GM21390 (cell line): ENCODE measurements at regions not wholly inside any gene's neighbourhood (a gene's known extent, or its start where the extent isn't known, plus 50 kb on each side); places are given as distances from the start of the nearest gene placed in this dataset.
"Not testable (repeated sequence)": the region's sequence is repeated elsewhere in the genome, so short reads cannot be mapped to it uniquely, and the experiment has no call there.

ENCODE experiments used
- ATAC-seq: cut with Tn5 transposase; IDR thresholded peaks from one replicate; pipeline ENCODE4 v1.9.1; 2021; ENCODE audit not compliant: unreplicated experiment

GRCh38 chr16:13453325-13453724 lies 466.6 kb upstream of the ERCC4 start:
- ATAC-seq: no peak

- no peak for ATAC-seq
Observed at GRCh38 chr16:13453938-13454553, 465.9 kb upstream of the ERCC4 start.

GRCh38 chr16:13463619-13464018 lies 456.3 kb upstream of the ERCC4 start:
- ATAC-seq: no peak

GRCh38 chr16:13471036-13471435 lies 448.9 kb upstream of the ERCC4 start:
- no peak for ATAC-seq

- no peak for ATAC-seq
Observed at GRCh38 chr16:13478991-13479390, 441.0 kb upstream of the ERCC4 start.

GRCh38 chr16:13479549-13479948 lies 440.4 kb upstream of the ERCC4 start:
- ATAC-seq: no peak

- no peak for ATAC-seq
Observed at GRCh38 chr16:13480801-13481200, 439.2 kb upstream of the ERCC4 start.

- ATAC-seq: no peak
Observed at GRCh38 chr16:13483121-13483520, 436.8 kb upstream of the ERCC4 start.

- not testable (repeated sequence) for ATAC-seq
Observed at GRCh38 chr16:13489416-13489815, 430.5 kb upstream of the ERCC4 start.

- ATAC-seq: no peak
Observed at GRCh38 chr16:13492046-13492445, 427.9 kb upstream of the ERCC4 start.

GRCh38 chr16:13503960-13504635 lies 415.9 kb upstream of the ERCC4 start:
- ATAC-seq: no peak

- ATAC-seq: no peak
Observed at GRCh38 chr16:13507530-13507929, 412.4 kb upstream of the ERCC4 start.

- no peak for ATAC-seq
Observed at GRCh38 chr16:13510425-13511151, 409.4 kb upstream of the ERCC4 start.

GRCh38 chr16:13517841-13518240 lies 402.1 kb upstream of the ERCC4 start:
- no peak for ATAC-seq

GRCh38 chr16:13519871-13520270 lies 400.1 kb upstream of the ERCC4 start:
- no peak for ATAC-seq

GRCh38 chr16:13521356-13521755 lies 398.6 kb upstream of the ERCC4 start:
- no peak for ATAC-seq

- no peak for ATAC-seq
Observed at GRCh38 chr16:13527332-13527731, 392.6 kb upstream of the ERCC4 start.

- ATAC-seq: no peak
Observed at GRCh38 chr16:13528691-13529090, 391.3 kb upstream of the ERCC4 start.

GRCh38 chr16:13529193-13529982 lies 390.6 kb upstream of the ERCC4 start:
- no peak for ATAC-seq

GRCh38 chr16:13540771-13541170 lies 379.2 kb upstream of the ERCC4 start:
- no peak for ATAC-seq

GRCh38 chr16:13542284-13542683 lies 377.7 kb upstream of the ERCC4 start:
- no peak for ATAC-seq
